ENCODE measurements at regions not wholly inside any gene's neighbourhood (a gene's known extent, or its start where the extent isn't known, plus 50 kb on each side); places are given as distances from the start of the nearest gene placed in this dataset.

DNA sequence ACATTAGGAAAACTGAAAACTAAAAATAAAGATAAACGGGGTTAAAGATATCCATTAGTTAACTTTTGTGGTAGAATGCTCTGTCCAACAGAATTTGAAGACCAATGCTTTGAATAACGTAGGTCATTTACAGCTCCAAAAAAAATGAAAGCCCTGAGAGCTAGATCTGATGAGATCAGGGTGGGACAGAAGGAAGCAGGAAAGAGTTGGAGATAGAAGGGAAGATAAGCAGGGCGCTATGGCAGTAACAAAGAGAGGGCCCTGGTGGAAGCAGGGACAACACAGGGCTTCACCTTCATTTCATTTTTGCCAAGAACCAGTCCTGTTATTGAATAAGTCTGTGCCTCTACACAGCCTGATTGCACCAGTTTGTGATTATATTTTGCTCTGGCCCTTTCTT, 51.0 kb upstream of the RGS8 start:
- DNase-seq (ENCODE audit: low read depth in 4 of 4, low spot score in 2 of 4): no peak

DNA sequence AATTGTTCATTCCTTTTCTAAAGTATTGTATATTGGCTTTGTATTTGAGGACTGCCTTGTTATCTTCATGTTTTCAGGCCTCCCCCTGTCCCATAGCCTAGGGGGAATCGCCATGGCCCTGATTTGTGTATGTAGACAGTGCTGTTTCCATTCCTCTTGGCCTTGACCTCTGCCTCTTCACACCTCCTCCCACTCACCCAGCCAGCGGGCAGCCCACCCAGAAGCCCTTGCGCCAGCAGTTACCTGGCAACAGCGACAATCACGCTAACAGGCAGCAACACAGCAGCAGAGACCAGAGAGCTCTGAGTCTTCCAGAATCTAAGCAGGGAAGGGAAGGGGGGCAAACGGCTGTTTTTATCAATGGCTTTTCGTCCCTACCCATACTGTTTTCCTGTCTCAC, 50.0 kb upstream of the NPL start:
- DNase-seq (ENCODE audit: low read depth in 4 of 4, low spot score in 2 of 4): peak; percentile 36 to 58 (median 50)

All from left renal cortex interstitium (tissue), 4 donors.